B cell (primary cell): ENCODE measurements at regions not wholly inside any gene's neighbourhood (a gene's known extent, or its start where the extent isn't known, plus 50 kb on each side); places are given as distances from the start of the nearest gene placed in this dataset.

Experiments
- ATAC-seq: fragments of 200-7000 bp; cut with Tn5 transposase; one replicate; pipeline ENCODE4 v1.10.0; 2021; ENCODE audit warnings: low read depth, mild to moderate bottlenecking, moderate number of reproducible peaks, moderate library complexity
- CTCF ChIA-PET: fragments of 350-600 bp; sonication (Branson Sonifier 250); formaldehyde crosslinking; loops from one replicate; lab custom pipeline; 2021; ENCODE audit warnings: antibody characterized with exemption, inconsistent platforms; lab: Charles Lee
- POLR2A ChIA-PET: fragments of 350-600 bp; sonication (Branson Sonifier 250); formaldehyde crosslinking; loops from one replicate; lab custom pipeline; 2021; ENCODE audit warnings: antibody characterized with exemption; lab: Charles Lee
- DNase-seq: peaks from one replicate; pipeline ENCODE4 v3.0.0; 2013
- H2AFZ ChIP-seq: 2 replicates; pipeline ENCODE4 v1.6.1; 2012; ENCODE audit warnings: mild to moderate bottlenecking, low read depth, low read length; ENCODE audit not compliant: insufficient read depth, poor library complexity, severe bottlenecking
- H3K27ac ChIP-seq, 2 donors: 1 replicate in 1 of 2; 2 replicates in 1 of 2; pipeline ENCODE4 v1.5.1; 2012 to 2013; ENCODE audit warnings: low read length in 2 of 2, mild to moderate bottlenecking in 2 of 2, moderate library complexity in 1 of 2
- H3K27me3 ChIP-seq, 4 experiments: fragments of 200-600 bp in 1 of 4; sonication (generic) in 1 of 4; replicated peaks in 1 of 4; 1 replicate in 2 of 4; 2 replicates in 2 of 4; pipeline versions ENCODE4 v1.6.1 to v1.7.0; 2013 to 2016; ENCODE audit warnings: low read length in 3 of 4, mild to moderate bottlenecking in 2 of 4, mixed read lengths in 1 of 4, moderate library complexity in 1 of 4; ENCODE audit not compliant: insufficient read depth in 4 of 4, control insufficient read depth in 3 of 4; ENCODE audit errors: control extremely low read depth in 1 of 4
- H3K36me3 ChIP-seq, 2 experiments: replicated peaks in 1 of 2; 1 replicate in 1 of 2; 2 replicates in 1 of 2; pipeline versions ENCODE4 v1.6.1 to v1.7.1; 2013; ENCODE audit warnings: low read length in 1 of 2; ENCODE audit not compliant: insufficient read depth in 2 of 2, control insufficient read depth in 1 of 2; ENCODE audit errors: control extremely low read depth in 1 of 2, extremely low read depth in 1 of 2
- H3K4me1 ChIP-seq, 2 donors: fragments of 200-600 bp in 1 of 2; sonication (generic) in 1 of 2; 1 replicate in 1 of 2; 2 replicates in 1 of 2; pipeline versions ENCODE4 v1.5.1 to v1.6.1; 2013 to 2017; ENCODE audit warnings: low read length in 2 of 2; ENCODE audit not compliant: control insufficient read depth in 2 of 2, insufficient read depth in 2 of 2
- H3K4me2 ChIP-seq: replicated peaks from 2 replicates; pipeline ENCODE3; 2012; ENCODE audit warnings: mild to moderate bottlenecking, low read depth, low read length; ENCODE audit not compliant: poor library complexity, severe bottlenecking
- H3K4me3 ChIP-seq, 5 experiments: fragments of 200-600 bp in 1 of 5; sonication (generic) in 1 of 5; 1 replicate in 3 of 5; 2 replicates in 2 of 5; pipeline versions ENCODE4 v1.5.1 to v1.7.0; 2011 to 2016; ENCODE audit warnings: low read length in 4 of 5, mild to moderate bottlenecking in 4 of 5, low read depth in 2 of 5, control low read depth in 1 of 5, moderate library complexity in 1 of 5; ENCODE audit not compliant: insufficient read depth in 1 of 5; ENCODE audit errors: control extremely low read depth in 1 of 5, extremely low read depth in 1 of 5
- H3K79me2 ChIP-seq: fragments of 200-600 bp; sonication (generic); one replicate; pipeline ENCODE4 v1.6.0; 2016; ENCODE audit warnings: low read length; ENCODE audit not compliant: control insufficient read depth, insufficient read depth
- H3K9ac ChIP-seq: fragments of 200-600 bp; sonication (generic); 2 replicates; pipeline ENCODE4 v1.6.1; 2017; ENCODE audit warnings: mild to moderate bottlenecking, low read length, moderate library complexity
- H3K9me3 ChIP-seq, 3 donors: one replicate each; pipeline versions ENCODE4 v1.6.1 to v1.7.1; 2013; ENCODE audit warnings: low read length in 2 of 3; ENCODE audit not compliant: control insufficient read depth in 2 of 3, insufficient read depth in 1 of 3; ENCODE audit errors: control extremely low read depth in 1 of 3
- H4K20me1 ChIP-seq: 2 replicates; pipeline ENCODE4 v1.6.0; 2012; ENCODE audit warnings: mild to moderate bottlenecking, low read length; ENCODE audit not compliant: insufficient read depth, control insufficient read depth, poor library complexity, severe bottlenecking
- H3K27ac Mint-ChIP-seq: one replicate; pipeline ENCODE4 v1.8.0; 2021; ENCODE audit warnings: mixed read lengths
- H3K27me3 Mint-ChIP-seq: one replicate; pipeline ENCODE4 v1.8.0; 2021; ENCODE audit warnings: mixed read lengths
- H3K4me1 Mint-ChIP-seq: one replicate; pipeline ENCODE4 v1.8.0; 2021; ENCODE audit warnings: mixed read lengths
- H3K4me3 Mint-ChIP-seq: one replicate; pipeline ENCODE4 v1.8.0; 2021; ENCODE audit warnings: mixed read lengths
- H3K9me3 Mint-ChIP-seq: one replicate; pipeline ENCODE4 v1.8.0; 2022; ENCODE audit warnings: mixed read lengths; ENCODE audit not compliant: insufficient read depth
- CTCF ChIP-seq: fragments of 200-600 bp; IDR thresholded peaks from one replicate; pipeline ENCODE4 v1.8.0; 2022; ENCODE audit warnings: antibody characterized with exemption, mild to moderate bottlenecking
- EZH2 ChIP-seq: IDR thresholded peaks from 2 replicates; pipeline ENCODE4 v1.6.1; 2012; ENCODE audit warnings: borderline replicate concordance, low read depth, mild to moderate bottlenecking, moderate library complexity, low read length; ENCODE audit not compliant: insufficient read depth, poor library complexity, severe bottlenecking
- WGBS: methylation state at CpG from one replicate; pipeline ENCODE4 v1.1.5; 2013; ENCODE audit warnings: missing lambda C conversion rate; ENCODE audit not compliant: insufficient coverage; 5-methylcytosine and 5-hydroxymethylcytosine counted together
- intact Hi-C: fragments of 100-400 bp; cut with micrococcal nuclease; formaldehyde crosslinking; loops from one replicate; pipeline ENCODE4 v1.10.0; 2022

DNA sequence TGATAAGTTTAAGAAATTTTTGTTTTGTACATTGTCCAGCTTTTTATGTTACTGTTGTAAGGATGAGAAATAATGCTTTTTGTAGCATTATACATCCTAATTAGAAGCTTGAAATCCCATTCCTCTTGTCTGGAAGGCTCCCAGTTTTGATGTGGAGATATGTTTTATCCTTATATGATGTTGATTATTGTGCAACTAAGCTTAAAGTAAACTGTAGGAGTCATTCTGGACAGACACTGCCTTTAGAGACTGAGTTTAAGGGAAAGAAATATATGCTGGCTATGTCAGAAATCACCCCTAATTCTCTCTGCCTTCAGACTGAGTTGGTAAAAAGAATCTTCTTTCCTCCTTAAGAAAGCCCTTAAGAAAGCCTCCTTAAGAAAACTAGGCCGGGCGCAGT lies 670.4 kb downstream of the ZPLD1 start:
- CTCF ChIA-PET = no interaction called here

DNA sequence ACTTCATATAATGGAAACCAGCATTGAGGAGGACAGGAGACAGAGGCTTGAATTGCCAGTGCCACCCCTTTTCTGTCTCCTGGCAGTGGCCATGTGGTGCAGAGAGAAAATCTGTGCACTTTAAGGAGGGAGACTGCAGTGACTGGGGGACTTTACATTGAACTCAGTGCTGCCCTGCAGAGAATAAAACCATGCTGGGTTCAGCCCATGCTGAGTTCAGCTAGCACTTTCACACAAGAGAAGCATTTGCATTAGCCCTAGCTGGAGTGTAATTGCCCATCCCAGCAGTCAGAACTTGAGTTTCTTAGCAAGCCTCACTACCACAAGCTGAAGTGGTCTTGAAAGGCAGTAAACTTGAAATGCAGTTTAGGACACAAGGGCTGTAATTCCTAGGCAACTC lies 677.5 kb downstream of the ZPLD1 start:
- Mint-ChIP-seq H3K27ac (no peak overlapping the region), H3K9me3 (no peaks in the 10 kb centered on the region), H3K27me3 (no peaks in the 10 kb centered on the region), H3K4me1 (no peaks in the 10 kb centered on the region), H3K4me3 (no peak overlapping the region)
- DNase-seq (no peak), ATAC-seq (no peak)
- Histone ChIP-seq H3K9ac (no peak overlapping the region), H3K79me2 (no peaks in the 10 kb centered on the region), H4K20me1 (no peaks in the 10 kb centered on the region), H3K4me3 (no peak overlapping the region), H3K27ac (no peak overlapping the region), H3K4me1 (no peaks in the 10 kb centered on the region), H3K4me2 (no peak overlapping the region), H2AFZ (no peak overlapping the region), H3K9me3 (no peaks in the 10 kb centered on the region), H3K27me3 (no peaks in the 10 kb centered on the region), H3K36me3 (no peaks in the 10 kb centered on the region)
- TF ChIP-seq CTCF = no peak
- TF ChIP-seq EZH2 = no peak
- intact Hi-C loops = no loop called here
- ChIA-PET POLR2A (no interaction called here), CTCF (no interaction called here)

More for the DNA sequence above, 670.4 kb downstream of the ZPLD1 start:
- no peaks in the 10 kb centered on the region for H3K9me3 Mint-ChIP-seq
- H3K9me3 ChIP-seq = no peaks in the 10 kb centered on the region
- no peaks in the 10 kb centered on the region for H3K27me3 ChIP-seq
- DNase-seq = no peak
- H3K27me3 Mint-ChIP-seq = no peaks in the 10 kb centered on the region
- TF ChIP-seq EZH2 = no peak
- no peak for TF ChIP-seq CTCF
- H3K4me1 Mint-ChIP-seq = no peaks in the 10 kb centered on the region
- H3K4me1 ChIP-seq = no peaks in the 10 kb centered on the region
- H3K4me2 ChIP-seq = no peak overlapping the region
- H3K4me3 Mint-ChIP-seq = no peak overlapping the region
- no CpG with 5 or more reads among the region's 2 CpGs for WGBS
- H3K9ac ChIP-seq = no peak overlapping the region
- no peak overlapping the region for H3K27ac Mint-ChIP-seq
- no peaks in the 10 kb centered on the region for H3K79me2 ChIP-seq
- no peaks in the 10 kb centered on the region for H3K36me3 ChIP-seq
- no peak for ATAC-seq
- intact Hi-C loops = no loop called here
- H2AFZ ChIP-seq = no peak overlapping the region
- POLR2A ChIA-PET = no interaction called here
- H4K20me1 ChIP-seq = no peaks in the 10 kb centered on the region
- H3K27ac ChIP-seq = no peak overlapping the region
- no peak overlapping the region for H3K4me3 ChIP-seq
